IMR-90 (cell line): ENCODE measurements at regions not wholly inside any gene's neighbourhood (a gene's known extent, or its start where the extent isn't known, plus 50 kb on each side); places are given as distances from the start of the nearest gene placed in this dataset.

Experiments used
- ATAC-seq: fragments of 200-7000 bp; cut with Tn5 transposase; 2 replicates; pipeline ENCODE4 v1.9.1; 2020; ENCODE audit warnings: low read depth, mild to moderate bottlenecking, moderate library complexity
- BruUV-seq: library from RNA; stranded (reverse); fragments of 400-500 nt; replicated peaks from 2 replicates; lab custom pipeline; 2021; lab: Mats Ljungman, UMichigan
- CTCF ChIA-PET: fragments of 300-600 bp; formaldehyde crosslinking; extraction: SDS; loops from one replicate; lab custom pipeline; 2021; ENCODE audit warnings: antibody characterized with exemption; lab: Yijun Ruan, JAX
- POLR2A ChIA-PET: fragments of 300-600 bp; sonication (Branson Sonifier 250); formaldehyde crosslinking; loops from one replicate; lab custom pipeline; 2022; ENCODE audit warnings: antibody characterized with exemption; ENCODE audit not compliant: unreplicated experiment; lab: Charles Lee
- DNase-seq: peaks from one replicate; pipeline ENCODE4 v3.0.0; 2013
- H2AFZ ChIP-seq: replicated peaks from 2 replicates; pipeline ENCODE3; 2013; ENCODE audit warnings: low read length, mild to moderate bottlenecking; ENCODE audit not compliant: poor library complexity
- H2AK5ac ChIP-seq: 2 replicates; pipeline ENCODE4 v1.6.1; 2013; ENCODE audit warnings: low read depth, low read length, inconsistent platforms
- H2AK9ac ChIP-seq: replicated peaks from 2 replicates; pipeline ENCODE3; 2013; ENCODE audit warnings: mild to moderate bottlenecking, low read depth, low read length, moderate library complexity; ENCODE audit not compliant: poor library complexity
- H2BK120ac ChIP-seq: 2 replicates; pipeline ENCODE4 v1.6.1; 2013; ENCODE audit warnings: low read depth, low read length, inconsistent platforms
- H2BK15ac ChIP-seq: 3 replicates; pipeline ENCODE4 v1.6.1; 2013; ENCODE audit warnings: low read depth, low read length, inconsistent platforms
- H2BK20ac ChIP-seq: 2 replicates; pipeline ENCODE4 v1.6.1; 2013; ENCODE audit warnings: low read depth, mild to moderate bottlenecking, inconsistent platforms, low read length, moderate library complexity
- H2BK5ac ChIP-seq: 2 replicates; pipeline ENCODE4 v1.6.1; 2013; ENCODE audit warnings: mild to moderate bottlenecking, low read depth, low read length, inconsistent platforms; ENCODE audit not compliant: poor library complexity, severe bottlenecking
- H3K14ac ChIP-seq: replicated peaks from 2 replicates; pipeline ENCODE4 v1.6.1; 2013; ENCODE audit warnings: low read depth, low read length, inconsistent platforms
- H3K18ac ChIP-seq: 2 replicates; pipeline ENCODE4 v1.6.1; 2013; ENCODE audit warnings: low read depth, low read length, control low read depth
- H3K23ac ChIP-seq: 2 replicates; pipeline ENCODE4 v1.6.1; 2013; ENCODE audit warnings: low read depth, low read length, inconsistent platforms
- H3K27ac ChIP-seq: 2 replicates; pipeline ENCODE4 v1.5.1; 2013; ENCODE audit warnings: mild to moderate bottlenecking, control low read depth, low read length; ENCODE audit not compliant: insufficient read depth
- H3K27me3 ChIP-seq: 2 replicates; pipeline ENCODE4 v1.6.1; 2013; ENCODE audit warnings: low read length; ENCODE audit not compliant: control insufficient read depth, insufficient read depth
- H3K36me3 ChIP-seq: 2 replicates; pipeline ENCODE4 v1.6.1; 2013; ENCODE audit warnings: low read length, mixed read lengths; ENCODE audit not compliant: control insufficient read depth, insufficient read depth
- H3K4ac ChIP-seq: 2 replicates; pipeline ENCODE4 v1.6.1; 2013; ENCODE audit warnings: low read depth, low read length, inconsistent platforms
- H3K4me1 ChIP-seq: 2 replicates; pipeline ENCODE4 v1.6.1; 2013; ENCODE audit warnings: low read length, mixed read lengths; ENCODE audit not compliant: control insufficient read depth, insufficient read depth
- H3K4me2 ChIP-seq: 2 replicates; pipeline ENCODE4 v1.6.1; 2013; ENCODE audit warnings: low read depth, mild to moderate bottlenecking, control low read depth, low read length, moderate library complexity
- H3K4me3 ChIP-seq: 2 replicates; pipeline ENCODE4 v1.5.1; 2013; ENCODE audit warnings: low read depth, mild to moderate bottlenecking, control low read depth, low read length, moderate library complexity; ENCODE audit not compliant: insufficient read depth
- H3K56ac ChIP-seq: 2 replicates; pipeline ENCODE4 v1.6.1; 2013; ENCODE audit warnings: low read length, inconsistent platforms; ENCODE audit not compliant: insufficient read depth; ENCODE audit errors: extremely low read depth
- H3K79me1 ChIP-seq, 2 experiments: 2 replicates each; pipeline ENCODE4 v1.6.1; 2013; ENCODE audit warnings: low read length in 2 of 2, inconsistent platforms in 1 of 2, low read depth in 1 of 2
- H3K9ac ChIP-seq: 2 replicates; pipeline ENCODE4 v1.6.1; 2013; ENCODE audit warnings: low read depth, low read length, control low read depth
- H3K9me1 ChIP-seq: 2 replicates; pipeline ENCODE4 v1.6.1; 2013; ENCODE audit warnings: low read length, inconsistent platforms; ENCODE audit not compliant: insufficient read depth
- H3K9me3 ChIP-seq: 2 replicates; pipeline ENCODE4 v1.6.1; 2013; ENCODE audit warnings: low read length; ENCODE audit not compliant: control insufficient read depth, insufficient read depth
- H4K20me1 ChIP-seq: 2 replicates; pipeline ENCODE4 v1.6.1; 2013; ENCODE audit warnings: low read length, inconsistent platforms; ENCODE audit not compliant: insufficient read depth
- H4K5ac ChIP-seq: 2 replicates; pipeline ENCODE4 v1.6.1; 2013; ENCODE audit warnings: mild to moderate bottlenecking, low read depth, low read length, control low read depth
- H4K8ac ChIP-seq, 2 experiments: 2 replicates each; pipeline ENCODE4 v1.6.1; 2013; ENCODE audit warnings: low read depth in 2 of 2, low read length in 2 of 2, control low read depth in 1 of 2, inconsistent platforms in 1 of 2
- H4K91ac ChIP-seq: 2 replicates; pipeline ENCODE4 v1.6.1; 2013; ENCODE audit warnings: low read depth, low read length, inconsistent platforms; ENCODE audit not compliant: insufficient read depth
- BHLHE40 ChIP-seq: fragments of 150-350 bp; IDR thresholded peaks from 2 replicates; pipeline ENCODE4 v1.6.1; 2016; ENCODE audit warnings: mild to moderate bottlenecking, low read depth, low read length
- FOS ChIP-seq: fragments of 150-350 bp; IDR thresholded peaks from 2 replicates; pipeline ENCODE4 v1.6.1; 2016; ENCODE audit warnings: low read depth, low read length
- MAFK ChIP-seq: IDR thresholded peaks from 2 replicates; pipeline ENCODE4 v1.6.1; 2012; ENCODE audit warnings: low read depth, low read length, improper control_type of control experiment
- RAD21 ChIP-seq: IDR thresholded peaks from 2 replicates; pipeline ENCODE4 v1.6.1; 2012; ENCODE audit warnings: low read length, improper control_type of control experiment
- USF2 ChIP-seq: fragments of 150-350 bp; IDR thresholded peaks from 2 replicates; pipeline ENCODE4 v1.6.1; 2017; ENCODE audit warnings: mild to moderate bottlenecking, antibody characterized with exemption, low read length, low read depth
- WGBS, 2 experiments: methylation state at CpG; one replicate each; pipeline versions ENCODE4 v1.1.5 to v1.1.7; 2013; ENCODE audit warnings: missing lambda C conversion rate in 2 of 2; ENCODE audit not compliant: insufficient read length in 1 of 2; ENCODE audit errors: extremely low coverage in 2 of 2; 5-methylcytosine and 5-hydroxymethylcytosine counted together
- dilution Hi-C: fragments of 300-500 bp; cut with HindIII; formaldehyde crosslinking; loops from one replicate; pipeline ENCODE4 v1.14.3; 2018; ENCODE audit warnings: low sequenced_read_pairs; ENCODE audit not compliant: unreplicated experiment
- in situ Hi-C: fragments of 300-500 bp; cut with MboI; formaldehyde crosslinking; loops from 3 replicates; pipeline ENCODE4 v1.14.3; 2019; ENCODE audit warnings: low sequenced_read_pairs, inconsistent platforms, mixed read lengths
- intact Hi-C: fragments of 100-400 bp; cut with micrococcal nuclease; formaldehyde crosslinking; loops from 2 replicates; pipeline ENCODE4 v1.10.0; 2022

- H4K20me1 ChIP-seq, result no peaks in the 10 kb centered on the region
- no peaks in the 10 kb centered on the region for H3K27me3 ChIP-seq
- H2BK120ac ChIP-seq, result no peak overlapping the region
- no peak overlapping the region for H3K4ac ChIP-seq
- no peak for DNase-seq
- H4K91ac ChIP-seq, result no peak overlapping the region
- no peak overlapping the region for H3K56ac ChIP-seq
- no peak overlapping the region for H2AK5ac ChIP-seq
- H3K4me1 ChIP-seq, result no peaks in the 10 kb centered on the region
- H3K4me2 ChIP-seq, result no peak overlapping the region
- ChIA-PET POLR2A (no interaction called here), CTCF (no interaction called here)
- no peak overlapping the region for H4K8ac ChIP-seq
- intact Hi-C loops (no loop called here), dilution Hi-C loops (no loop called here), in situ Hi-C loops (no loop called here)
- no peak overlapping the region for H3K18ac ChIP-seq
- H2AFZ ChIP-seq, result no peak overlapping the region
- no peaks in the 10 kb centered on the region for H3K79me1 ChIP-seq
- H3K14ac ChIP-seq, result no peak overlapping the region
- no peak for TF ChIP-seq RAD21
- no peak for TF ChIP-seq USF2
- TF ChIP-seq FOS, result no peak
- no peak for TF ChIP-seq MAFK
- TF ChIP-seq BHLHE40, result no peak
- no TSS peak for BruUV-seq
- H3K9me1 ChIP-seq, result no peaks in the 10 kb centered on the region
- H3K4me3 ChIP-seq, result no peak overlapping the region
- no peak overlapping the region for H3K23ac ChIP-seq
- H3K36me3 ChIP-seq, result no peaks in the 10 kb centered on the region
- WGBS, 2 experiments, result no CpG with 5 or more reads among the region's 5 CpGs
- H2BK5ac ChIP-seq, result no peak overlapping the region
- H4K5ac ChIP-seq, result no peak overlapping the region
- H2AK9ac ChIP-seq, result no peak overlapping the region
- H2BK20ac ChIP-seq, result no peak overlapping the region
- no peak overlapping the region for H3K9ac ChIP-seq
- no peak overlapping the region for H2BK15ac ChIP-seq
- no peak overlapping the region for H3K27ac ChIP-seq
- no peak for ATAC-seq
- peaks cover 20% of the 10 kb centered on the region for H3K9me3 ChIP-seq
Observed at GRCh38 chr1:239311331-239311730, 75.0 kb upstream of the CHRM3 start.
